GM21528 (cell line): ENCODE measurements at regions not wholly inside any gene's neighbourhood (a gene's known extent, or its start where the extent isn't known, plus 50 kb on each side); places are given as distances from the start of the nearest gene placed in this dataset.
"Not testable (repeated sequence)": the region's sequence is repeated elsewhere in the genome, so short reads cannot be mapped to it uniquely, and the experiment has no call there.

Experiments used
- ATAC-seq: cut with Tn5 transposase; IDR thresholded peaks from one replicate; pipeline ENCODE4 v1.9.1; 2021; ENCODE audit warnings: mild to moderate bottlenecking, moderate library complexity; ENCODE audit not compliant: unreplicated experiment, low FRiP score

- not testable (repeated sequence) for ATAC-seq
Observed at GRCh38 chr3:103297502-103297901, 862.7 kb downstream of the ZPLD1 start.

GRCh38 chr3:103306104-103306503, 871.3 kb downstream of the ZPLD1 start:
- no peak for ATAC-seq

DNA sequence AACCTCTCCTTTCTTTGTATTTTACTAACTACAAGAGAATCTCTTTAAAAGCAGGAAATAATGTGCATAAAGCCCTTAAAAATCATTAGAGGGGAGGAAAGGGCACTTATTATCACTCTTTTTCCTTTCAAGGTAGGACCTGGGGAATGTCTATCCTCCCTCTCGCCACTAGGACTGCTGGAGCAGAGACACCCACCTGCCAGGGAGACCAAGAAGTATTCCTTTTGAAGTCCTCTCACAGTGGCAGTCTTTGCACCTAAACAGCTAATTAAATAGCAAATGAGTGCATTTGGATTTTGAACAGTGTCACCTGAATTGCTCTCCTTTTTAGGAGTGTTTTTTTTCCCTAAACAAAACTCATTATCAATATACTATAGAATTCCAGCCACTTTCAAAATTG, 874.1 kb downstream of the ZPLD1 start:
- no peak for ATAC-seq

DNA sequence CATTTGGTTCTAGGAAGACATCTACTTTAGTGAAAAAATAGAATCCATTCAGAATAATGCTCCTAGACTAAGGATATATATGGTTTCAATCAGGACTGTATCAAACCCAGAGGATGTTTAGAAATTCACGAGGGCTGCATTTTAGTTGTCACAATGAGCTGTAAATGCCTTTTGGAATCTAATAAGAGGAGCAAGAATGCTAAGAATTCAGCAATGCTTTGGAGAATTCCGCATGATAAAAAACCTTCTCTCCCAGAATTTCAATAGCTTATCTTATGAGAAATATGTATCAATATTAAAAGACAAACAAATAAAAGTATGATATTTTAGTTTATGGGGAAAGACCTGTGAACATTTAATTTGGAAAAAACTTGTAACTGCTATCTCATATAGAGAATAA, 885.1 kb downstream of the ZPLD1 start:
- ATAC-seq: no peak

DNA sequence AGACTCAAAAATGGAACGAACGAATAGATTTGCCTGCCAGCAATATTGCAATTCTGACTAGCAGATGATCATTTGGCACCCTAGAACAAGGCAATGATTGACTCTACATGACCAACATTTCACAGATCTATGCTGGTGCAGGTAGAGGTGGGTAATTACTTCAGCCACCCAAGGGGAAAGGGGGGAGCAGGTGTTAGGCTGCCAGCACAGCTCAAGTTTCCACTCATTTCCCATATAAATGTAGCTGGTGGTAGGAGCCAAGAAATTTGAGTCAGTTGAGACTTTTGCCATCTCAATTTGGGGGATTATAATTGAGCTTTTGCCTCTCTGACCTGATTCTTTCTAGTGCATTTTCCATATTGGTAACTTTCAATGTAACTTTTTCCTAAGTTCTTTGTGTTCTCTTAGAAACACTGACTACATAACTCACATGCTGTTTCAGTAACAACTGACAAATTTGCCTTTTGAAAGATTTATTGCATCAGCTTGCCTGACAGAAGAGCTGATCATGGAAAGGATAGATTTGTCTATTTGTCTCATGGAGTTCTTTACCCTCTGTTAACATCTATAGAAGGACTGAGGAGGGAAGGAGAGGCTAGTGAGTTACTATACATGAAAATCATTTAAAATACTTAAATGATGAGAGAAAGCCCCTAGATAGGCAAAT, 902.5 kb downstream of the ZPLD1 start:
- no peak for ATAC-seq

GRCh38 chr3:103341078-103341606, 906.3 kb downstream of the ZPLD1 start:
- ATAC-seq: no peak

DNA sequence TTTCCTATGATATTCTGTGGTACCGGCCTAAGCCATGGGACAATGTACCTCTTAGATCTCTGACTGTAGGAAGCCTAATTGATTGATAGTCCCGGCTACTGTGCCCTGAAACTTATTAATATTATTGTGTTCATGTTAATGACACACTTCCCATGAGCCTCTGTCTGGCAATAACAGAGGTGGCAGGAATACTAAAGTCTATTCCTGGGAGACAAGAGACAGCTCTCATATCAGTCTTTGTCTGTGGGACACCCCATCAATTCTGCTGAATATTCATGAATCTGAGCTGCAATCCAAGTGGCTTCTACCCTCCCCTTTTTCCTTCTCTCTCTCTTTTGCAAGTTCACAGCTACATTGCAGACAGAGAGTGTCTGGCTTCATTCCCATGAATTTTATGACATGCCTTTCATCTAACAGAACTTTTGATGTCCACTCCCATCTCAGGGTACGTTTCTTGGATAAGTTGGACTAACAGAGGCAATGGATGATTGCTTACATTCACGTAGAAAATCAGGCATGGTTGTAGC, 907.5 kb downstream of the ZPLD1 start:
- ATAC-seq: no peak

DNA sequence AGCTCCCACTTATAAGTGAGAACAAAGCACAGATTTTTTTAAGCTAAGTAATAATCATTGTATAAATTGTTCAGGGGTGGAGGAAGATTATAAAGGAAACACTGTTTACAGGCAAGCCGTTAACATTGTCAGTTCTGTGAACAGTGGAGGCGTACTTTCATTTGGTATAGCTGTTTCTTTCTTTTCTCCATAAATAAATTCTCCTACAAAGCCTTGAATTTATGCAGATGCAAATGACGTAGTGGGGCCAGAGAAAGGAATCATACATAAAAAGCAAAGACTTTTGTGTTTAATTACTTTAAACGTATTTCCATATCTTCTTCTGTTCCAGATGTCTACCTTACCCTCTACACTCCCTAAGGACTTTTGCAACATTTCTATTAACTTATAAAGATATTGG, 914.9 kb downstream of the ZPLD1 start:
- no peak for ATAC-seq

DNA sequence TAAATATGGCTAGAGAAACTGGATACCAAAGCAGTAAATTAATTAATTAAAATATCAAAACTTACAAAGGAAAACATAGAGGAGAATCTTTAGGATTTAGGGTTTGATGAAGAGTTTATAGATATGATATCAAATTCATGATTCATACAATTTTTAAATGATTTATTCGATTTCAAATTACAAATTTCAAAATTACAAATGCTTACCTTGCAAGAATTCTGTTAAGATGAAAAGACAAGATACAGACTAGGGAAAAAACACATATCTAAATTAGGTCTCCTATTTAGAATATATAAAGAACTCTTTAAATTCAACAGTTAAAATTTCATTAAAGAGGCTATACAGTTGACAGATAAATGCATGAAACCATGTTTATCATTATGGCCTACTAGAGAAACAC, 930.7 kb downstream of the ZPLD1 start:
- no peak for ATAC-seq

DNA sequence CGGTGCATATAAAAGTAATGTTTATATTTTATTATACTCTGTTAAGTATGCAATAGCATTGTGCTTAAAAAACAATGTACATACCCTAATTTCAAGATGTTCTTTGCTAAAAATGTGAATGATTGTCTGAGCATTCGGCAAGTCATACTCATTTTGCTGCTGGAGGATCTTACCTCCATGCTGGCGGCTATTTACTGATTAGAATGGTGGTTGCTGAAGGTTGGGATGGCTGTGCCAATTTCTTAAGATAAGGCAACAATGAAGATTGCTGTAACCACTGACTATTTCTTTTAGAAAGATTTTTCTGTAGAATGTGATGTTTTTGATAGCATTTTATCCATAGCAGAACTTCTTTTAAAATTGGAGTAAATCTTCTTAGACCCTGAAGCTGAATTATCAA, 932.7 kb downstream of the ZPLD1 start:
- ATAC-seq: no peak

DNA sequence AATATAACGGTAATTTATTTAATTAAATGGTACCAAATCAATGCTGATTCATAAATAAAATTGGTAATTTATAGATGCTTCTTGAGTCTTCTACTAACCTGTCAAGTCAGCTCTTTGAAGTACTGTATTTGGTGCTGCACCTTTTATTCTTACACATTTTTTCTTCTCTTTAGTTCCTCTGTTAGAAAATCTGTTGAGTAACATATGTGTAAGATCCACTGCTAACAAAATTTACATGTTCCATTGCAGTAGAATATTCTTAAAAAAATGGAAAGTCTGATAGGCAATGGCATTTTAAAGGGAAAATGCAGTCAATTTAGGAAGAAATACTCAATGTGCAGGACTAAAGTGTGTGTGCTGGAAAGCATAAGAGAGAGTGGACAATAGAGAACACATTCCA, 936.6 kb downstream of the ZPLD1 start:
- no peak for ATAC-seq

GRCh38 chr3:103372031-103372430, 937.2 kb downstream of the ZPLD1 start:
- no peak for ATAC-seq

GRCh38 chr3:103380391-103380790, 945.6 kb downstream of the ZPLD1 start:
- ATAC-seq: no peak

DNA sequence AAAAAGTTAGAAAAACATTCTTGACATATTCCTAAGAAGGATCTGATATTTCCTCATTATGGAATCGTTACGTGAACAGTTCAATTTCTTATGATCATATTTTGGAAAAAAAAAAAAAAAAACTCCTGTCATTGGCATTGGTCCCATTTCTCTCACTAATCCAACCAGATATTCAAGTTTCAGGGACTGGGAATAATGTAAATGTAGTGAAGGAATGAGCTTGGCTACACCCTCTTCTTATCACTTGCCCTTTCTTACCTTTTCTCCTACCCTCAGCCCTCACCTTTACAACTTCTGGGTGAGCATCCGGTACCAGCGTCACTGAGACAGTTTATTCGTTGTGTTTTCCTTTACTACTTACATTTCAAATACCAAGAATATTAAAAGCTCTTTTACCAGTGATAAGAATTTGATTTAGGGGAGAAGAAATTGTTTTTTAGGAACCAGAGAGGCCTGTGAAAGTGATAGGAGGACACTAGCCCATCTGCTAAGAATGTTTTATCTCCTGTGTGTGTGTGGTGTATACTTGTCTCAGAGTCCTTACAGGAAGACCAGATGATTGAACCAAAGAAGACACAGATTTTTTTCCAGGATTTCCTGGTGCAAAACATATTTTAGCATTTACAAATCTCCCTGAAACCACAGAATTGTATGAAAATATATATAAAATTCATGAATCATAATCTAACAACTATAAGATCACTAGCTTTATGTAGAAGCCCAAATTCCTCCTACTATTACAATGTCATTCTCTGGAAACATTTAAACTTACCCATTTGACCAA, 946.7 kb downstream of the ZPLD1 start:
- ATAC-seq: no peak

GRCh38 chr3:103385961-103386656, 951.3 kb downstream of the ZPLD1 start:
- ATAC-seq: no peak

DNA sequence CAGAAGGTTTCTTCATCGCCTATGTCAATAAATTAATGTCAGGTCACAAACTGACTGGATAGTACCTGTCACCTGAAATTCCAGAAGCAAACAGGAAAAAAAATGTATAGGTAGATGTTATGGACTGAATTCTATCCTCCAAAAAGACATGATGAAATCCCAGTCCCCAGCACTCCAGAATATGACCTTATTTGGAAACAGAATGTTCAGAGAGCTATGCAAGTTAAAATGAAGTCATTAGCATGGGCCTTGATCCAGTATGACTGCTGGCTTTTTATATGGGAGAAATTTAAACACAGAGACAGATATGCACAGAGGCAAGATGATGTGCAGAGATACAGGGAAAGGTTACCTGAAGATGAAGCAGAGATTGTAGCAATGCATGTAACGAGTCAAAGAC, 953.4 kb downstream of the ZPLD1 start:
- no peak for ATAC-seq

GRCh38 chr3:103389356-103389755, 954.5 kb downstream of the ZPLD1 start:
- ATAC-seq: no peak

DNA sequence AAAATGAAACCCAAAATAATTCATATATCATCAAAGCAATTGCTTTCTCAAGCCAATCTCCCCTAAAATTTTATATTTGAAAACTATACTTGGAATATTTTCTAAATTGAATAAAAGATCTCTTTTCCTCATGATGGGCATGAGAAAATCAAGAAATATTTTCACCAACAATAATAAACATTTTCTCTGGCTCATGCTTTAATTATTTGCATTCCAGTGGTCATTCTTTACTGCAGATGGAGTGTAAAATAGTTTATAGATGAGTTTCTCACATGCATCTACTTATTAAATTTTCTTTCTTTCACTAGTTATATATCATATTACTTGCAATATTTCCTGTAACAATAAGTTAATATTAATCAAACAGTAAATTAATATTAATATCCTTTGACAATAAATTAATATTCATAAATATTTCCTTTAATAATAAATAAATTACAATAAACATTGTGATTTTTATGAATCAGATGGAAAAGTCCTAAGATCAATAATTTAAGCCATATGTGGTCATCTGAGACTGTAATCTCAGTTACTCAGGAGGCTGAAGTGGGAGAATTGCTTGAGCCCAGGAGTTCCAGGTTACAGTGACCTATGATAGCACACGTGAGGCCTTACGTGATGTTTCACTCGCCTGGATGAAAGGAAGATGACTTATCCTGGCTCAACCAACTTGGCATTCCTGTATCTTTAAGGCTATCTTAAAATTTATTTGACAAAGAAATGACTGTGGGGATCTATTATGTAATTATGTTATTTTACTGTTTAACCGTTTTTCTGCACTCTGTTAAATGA, 958.8 kb downstream of the ZPLD1 start:
- ATAC-seq: no peak

- no peak for ATAC-seq
Observed at GRCh38 chr3:103403191-103403590, 968.4 kb downstream of the ZPLD1 start.

- ATAC-seq: no peak
Observed at GRCh38 chr3:103406320-103406850, 971.6 kb downstream of the ZPLD1 start.
